Adipose tissue (tissue), 3 donors: ENCODE measurements at regions not wholly inside any gene's neighbourhood (a gene's known extent, or its start where the extent isn't known, plus 50 kb on each side); places are given as distances from the start of the nearest gene placed in this dataset.
"Not testable (repeated sequence)": the region's sequence is repeated elsewhere in the genome, so short reads cannot be mapped to it uniquely, and the experiment has no call there.

ENCODE experiments used
- H3K27ac ChIP-seq: one replicate; pipeline ENCODE4 v1.5.1; 2013; ENCODE audit warnings: low read depth, low read length
- WGBS, 3 donors: extraction: QIAGEN DNeasy Blood & Tissue Kit; methylation state at CpG; one replicate each; pipeline ENCODE4 v1.1.7; 2013; 5-methylcytosine and 5-hydroxymethylcytosine counted together
- donor health status: healthy with polysubstance abuse.
- donor health status: Bipolar disorder and iron deficiency.
- donor health status: healthy.

- WGBS, 3 donors = 67 to 80% (median 72%) methylated on average over 4 of the region's 4 CpGs
- H3K27ac ChIP-seq = no peak overlapping the region
These were observed 72.1 kb upstream of the BMAL1 start for GRCh38 chr11:13205486-13205885.

DNA sequence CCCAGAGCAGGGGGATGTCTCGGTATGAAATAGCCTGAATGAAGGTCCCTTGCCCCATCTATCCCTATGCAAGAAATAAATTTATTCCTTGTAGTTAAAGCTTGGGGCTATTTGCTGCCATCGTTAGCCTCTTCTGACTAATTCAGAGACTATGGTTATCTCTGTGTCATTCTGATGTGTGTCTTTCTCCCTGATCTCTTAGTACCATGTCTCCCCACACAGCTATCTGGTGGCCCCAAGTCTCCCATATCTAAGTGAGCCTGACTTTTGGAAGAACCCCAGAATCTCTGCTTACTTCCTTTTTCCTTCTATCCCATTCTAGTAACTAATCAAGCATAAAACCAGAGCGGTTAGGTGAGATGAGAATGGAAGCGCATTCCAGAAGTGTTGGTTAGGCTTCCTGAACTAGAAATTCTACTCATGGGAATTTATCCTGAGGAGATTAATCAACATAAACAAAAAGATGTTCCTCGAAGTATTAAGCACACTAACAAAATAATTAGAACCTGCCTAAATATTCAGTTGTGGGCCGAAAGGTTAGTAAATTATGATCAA is 71.4 kb upstream of the BMAL1 start:
- WGBS, 3 donors = 58 to 78% (median 74%) methylated on average over 6 of the region's 6 CpGs
- H3K27ac ChIP-seq = no peak overlapping the region

- 68 to 69% (median 69%) methylated on average over 3 of the region's 3 CpGs for WGBS, 3 donors
- H3K27ac ChIP-seq = no peak overlapping the region
These were observed 70.3 kb upstream of the BMAL1 start for GRCh38 chr11:13207270-13207664.

GRCh38 chr11:13207665-13208594 is 69.7 kb upstream of the BMAL1 start:
- H3K27ac ChIP-seq = no peak overlapping the region
- WGBS, 3 donors = 24 to 31% (median 25%) methylated on average over 16 of the region's 16 CpGs

DNA sequence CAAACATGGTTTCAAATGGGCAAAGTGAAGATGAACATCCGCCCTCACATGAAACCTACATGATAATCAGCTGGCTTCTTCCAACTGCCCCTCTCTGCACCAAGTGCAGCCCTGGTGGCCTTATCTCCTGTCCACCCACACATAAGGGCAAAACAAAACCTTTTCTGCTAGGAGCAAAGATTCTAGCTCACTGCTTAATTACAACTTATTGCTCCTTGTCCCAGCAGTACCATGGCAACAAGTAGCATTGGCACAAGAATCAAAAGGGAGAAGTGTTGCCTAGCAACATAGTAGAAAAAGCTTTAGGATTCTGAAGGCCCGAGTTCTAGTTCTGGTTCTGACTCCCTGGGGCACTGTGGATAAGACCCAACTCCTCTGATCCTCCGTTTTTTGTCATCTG is 68.7 kb upstream of the BMAL1 start:
- WGBS, 3 donors = 73 to 78% (median 73%) methylated on average over 3 of the region's 3 CpGs
- no peak overlapping the region for H3K27ac ChIP-seq

DNA sequence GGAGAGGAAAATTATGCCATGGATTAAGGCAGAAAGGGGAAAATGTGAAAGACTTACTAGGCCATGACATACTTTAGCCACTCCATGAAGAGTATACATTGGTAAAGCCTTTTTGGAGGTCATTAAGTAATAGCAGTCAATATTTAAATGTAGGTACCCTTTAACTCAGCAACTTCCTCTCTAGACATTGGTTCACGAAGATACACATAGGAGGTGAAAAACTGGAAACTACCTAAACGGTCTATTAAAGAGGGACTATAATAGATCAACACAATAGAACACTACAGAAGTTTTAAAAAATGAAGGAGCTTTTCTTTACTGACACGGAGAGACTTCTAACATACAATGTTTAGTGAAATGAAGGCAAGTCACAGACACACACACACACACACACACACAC is 68.2 kb upstream of the BMAL1 start:
- 69 to 84% (median 72%) methylated on average over 3 of the region's 3 CpGs for WGBS, 3 donors
- no peak overlapping the region for H3K27ac ChIP-seq

DNA sequence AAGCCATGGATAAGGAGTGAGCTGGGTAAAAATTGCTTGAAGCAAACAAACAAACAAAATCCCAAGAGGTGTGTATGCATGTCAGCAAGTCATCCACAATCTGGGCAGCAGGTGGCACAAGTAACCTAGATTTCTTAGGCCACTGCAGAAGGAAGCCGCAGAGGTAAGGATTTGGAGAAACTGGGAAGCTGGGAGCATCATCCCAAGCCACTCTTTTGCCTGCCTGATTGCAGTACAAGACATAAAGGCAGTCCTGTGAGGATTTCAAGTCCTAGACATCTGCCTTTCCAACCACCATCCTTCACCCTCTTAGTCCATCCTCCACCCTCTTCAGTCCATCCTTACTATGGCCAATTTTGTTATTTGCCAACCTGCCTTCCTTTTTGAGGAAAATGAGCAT is 67.2 kb upstream of the BMAL1 start:
- WGBS, 3 donors = 8 to 39% (median 27%) methylated on average over 1 of the region's 1 CpG
- H3K27ac ChIP-seq = no peak overlapping the region

GRCh38 chr11:13214276-13214675 is 63.3 kb upstream of the BMAL1 start:
- WGBS, 3 donors = 51 to 67% (median 62%) methylated on average over 5 of the region's 5 CpGs
- H3K27ac ChIP-seq = no peak overlapping the region

GRCh38 chr11:13215149-13215548 is 62.4 kb upstream of the BMAL1 start:
- 93 to 98% (median 97%) methylated on average over 4 of the region's 4 CpGs for WGBS, 3 donors
- H3K27ac ChIP-seq = no peak overlapping the region

DNA sequence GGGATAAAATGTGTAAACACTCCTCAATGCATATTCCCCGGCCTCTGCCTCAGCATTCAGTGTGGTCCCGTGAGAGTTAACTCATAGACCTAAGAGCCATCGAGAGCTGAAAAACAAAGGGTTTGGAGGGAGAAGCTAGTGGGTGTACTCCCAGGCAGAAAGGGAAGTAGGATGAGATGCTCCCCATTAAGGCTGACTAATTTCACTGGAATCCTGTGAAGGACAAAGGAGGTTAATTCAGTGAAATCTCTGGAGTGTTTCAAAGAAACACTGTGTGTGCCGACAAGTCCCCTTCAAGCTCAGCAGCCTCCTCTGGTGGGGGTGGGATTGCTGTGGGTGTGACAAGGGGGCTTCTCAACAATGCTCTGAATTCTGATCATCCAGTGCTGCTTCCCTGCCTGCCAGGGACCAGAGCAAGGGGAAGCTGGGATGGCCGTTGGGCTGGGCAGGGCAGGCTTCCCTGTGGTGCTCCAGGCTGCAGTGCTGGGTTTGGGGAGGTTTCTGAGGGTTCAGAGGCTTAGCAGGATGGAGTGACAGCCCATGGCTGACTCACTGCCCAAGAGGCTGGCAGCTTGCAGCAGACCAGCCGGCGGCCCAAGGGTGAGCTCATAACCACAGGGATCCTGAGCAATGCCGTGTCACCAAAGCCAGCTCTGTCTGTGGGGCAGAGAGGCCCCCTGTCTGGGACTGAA is 61.4 kb upstream of the BMAL1 start:
- WGBS, 3 donors = 51 to 73% (median 58%) methylated on average over 8 of the region's 8 CpGs
- peak overlapping the region; percentile 43 for H3K27ac ChIP-seq

DNA sequence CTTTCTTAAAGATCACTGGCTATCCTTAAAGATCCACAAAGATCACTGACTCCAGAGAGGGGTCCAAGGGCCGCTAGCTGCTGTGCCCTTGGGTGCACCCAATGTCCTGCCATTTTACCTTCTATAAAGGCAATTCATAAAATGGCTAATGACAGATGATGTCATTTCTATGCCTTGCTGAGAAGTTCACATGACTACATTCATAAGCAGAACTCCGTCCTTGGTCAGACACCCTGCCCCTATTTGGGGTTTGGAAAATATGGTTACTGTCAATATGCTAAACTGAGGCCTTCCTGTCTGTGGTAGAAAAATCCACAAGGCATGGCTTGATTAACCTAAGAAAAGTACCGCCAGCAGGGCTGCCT is 60.9 kb upstream of the BMAL1 start:
- H3K27ac ChIP-seq = peak overlapping the region; percentile 43
- 87 to 92% (median 91%) methylated on average over 3 of the region's 3 CpGs for WGBS, 3 donors

- 87 to 93% (median 93%) methylated on average over 1 of the region's 1 CpG for WGBS, 3 donors
These were observed 58.9 kb upstream of the BMAL1 start for GRCh38 chr11:13218685-13219084.

DNA sequence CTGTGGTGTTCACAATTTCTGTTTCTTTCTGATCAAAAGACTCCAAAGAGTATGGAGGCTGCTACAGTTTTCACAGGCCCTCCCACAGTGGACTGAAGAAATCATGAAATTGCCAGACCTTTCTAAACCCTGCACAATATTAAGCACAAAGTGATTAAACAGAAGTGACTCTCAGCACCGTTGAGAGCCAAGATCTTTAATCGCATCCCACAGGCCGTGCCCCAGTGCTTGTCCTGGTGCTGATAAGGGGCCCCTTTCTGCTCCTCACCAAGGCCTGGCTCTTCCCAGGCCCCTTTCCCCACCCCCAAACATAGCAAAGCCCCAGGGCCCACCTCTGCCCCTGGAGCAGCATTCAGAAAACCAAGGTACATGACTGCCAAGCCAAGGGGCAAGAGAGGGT is 57.4 kb upstream of the BMAL1 start:
- no peak overlapping the region for H3K27ac ChIP-seq
- WGBS, 3 donors = 68 to 83% (median 81%) methylated on average over 3 of the region's 3 CpGs

More at GRCh38 chr11:13218685-13219084, 58.9 kb upstream of the BMAL1 start:
- not testable (repeated sequence) for H3K27ac ChIP-seq

DNA sequence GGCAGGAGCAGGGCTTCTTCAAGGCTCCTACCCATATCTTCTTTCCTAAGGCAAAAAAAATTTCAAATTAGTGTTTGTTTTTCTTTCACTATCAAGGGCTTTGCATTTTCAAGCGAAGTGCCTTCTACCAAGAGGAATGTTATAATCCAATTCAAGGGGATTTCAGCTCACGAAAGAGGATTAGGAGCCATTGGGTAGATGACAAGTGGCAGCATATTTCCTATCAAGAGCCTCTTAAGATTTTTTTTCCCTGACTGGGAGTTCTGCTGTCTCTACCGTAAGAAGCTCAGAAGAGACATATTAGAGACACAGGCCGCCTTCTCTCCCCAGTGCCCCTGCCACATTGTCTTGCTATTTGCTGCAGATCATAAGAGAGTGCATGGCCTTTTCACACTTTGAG is 55.9 kb upstream of the BMAL1 start:
- no peak overlapping the region for H3K27ac ChIP-seq
- 92 to 96% (median 95%) methylated on average over 4 of the region's 4 CpGs for WGBS, 3 donors

GRCh38 chr11:13222285-13222684 is 55.3 kb upstream of the BMAL1 start:
- WGBS, 3 donors = 68 to 96% (median 76%) methylated on average over 3 of the region's 3 CpGs
- H3K27ac ChIP-seq = no peak overlapping the region

GRCh38 chr11:13223112-13223511 is 54.5 kb upstream of the BMAL1 start:
- no peak overlapping the region for H3K27ac ChIP-seq
- WGBS, 3 donors = 53 to 57% (median 53%) methylated on average over 5 of the region's 5 CpGs

DNA sequence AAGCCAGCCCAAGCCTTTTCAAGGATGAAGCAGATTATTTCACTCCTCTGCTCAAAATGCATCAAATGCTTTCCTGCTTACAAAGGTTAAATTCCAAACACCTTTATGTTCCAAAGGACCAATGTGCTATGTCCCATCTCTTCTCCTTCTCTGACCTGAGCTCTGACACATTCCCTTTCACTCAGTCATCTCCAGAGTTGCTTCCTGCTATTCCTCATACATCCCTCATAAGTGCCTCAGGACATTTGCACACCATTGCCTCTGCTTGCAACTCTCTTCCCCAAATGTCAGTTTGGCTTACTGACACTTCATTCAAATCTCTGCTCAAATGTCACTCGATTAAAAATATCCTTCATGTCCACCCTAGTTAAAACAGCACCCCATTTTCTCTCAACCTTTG is 53.3 kb upstream of the BMAL1 start:
- WGBS, 3 donors = 81 to 90% (median 85%) methylated on average over 1 of the region's 1 CpG
- H3K27ac ChIP-seq = no peak overlapping the region

DNA sequence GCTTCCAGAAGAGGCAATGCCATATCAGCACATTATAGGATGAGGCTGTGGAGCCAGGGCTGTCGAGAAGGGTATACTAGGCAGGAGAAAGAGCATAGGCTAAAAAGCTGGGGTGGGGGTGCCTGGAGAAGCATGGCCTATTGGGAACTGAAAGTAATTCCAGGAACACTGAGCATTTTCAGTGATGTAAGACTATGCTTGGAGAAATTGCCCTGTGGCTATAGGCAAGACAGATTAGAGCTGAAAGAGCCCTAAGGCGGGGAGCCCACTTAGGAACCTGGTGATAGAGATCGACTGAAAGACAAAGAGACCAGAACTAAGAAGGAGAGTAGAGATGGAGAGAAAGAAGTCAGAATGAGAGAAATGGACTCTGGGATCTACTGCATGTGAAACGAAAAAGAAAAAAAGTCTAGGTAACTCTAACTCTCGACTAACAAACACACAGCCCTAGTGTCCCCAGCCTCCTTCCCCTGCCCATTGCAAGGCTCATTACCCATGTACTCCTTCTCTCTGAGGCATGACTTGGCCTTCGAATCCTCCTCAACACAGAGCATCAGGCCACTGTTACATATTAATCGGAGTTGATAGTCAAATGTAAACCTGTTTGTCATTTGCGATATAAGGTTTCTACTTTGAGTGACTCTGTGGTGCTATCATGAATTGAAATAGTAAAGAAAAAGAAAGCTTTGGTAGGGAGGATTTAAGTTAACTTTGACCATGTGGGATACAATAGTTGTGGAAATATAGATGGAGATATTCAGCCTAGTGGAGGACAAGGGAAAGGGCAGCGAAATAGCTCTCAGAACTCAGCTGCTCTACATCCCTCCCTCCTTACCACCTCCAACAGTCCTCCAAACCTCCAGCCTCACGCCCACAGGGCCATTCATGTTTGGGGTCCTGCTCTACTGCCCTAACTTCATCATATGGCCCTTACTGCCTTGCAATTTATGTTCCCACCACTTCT is 52.3 kb upstream of the BMAL1 start:
- WGBS, 3 donors = 81 to 91% (median 90%) methylated on average over 10 of the region's 10 CpGs
- H3K27ac ChIP-seq = no peak overlapping the region
